H1 (cell line): ENCODE measurements at regions not wholly inside any gene's neighbourhood (a gene's known extent, or its start where the extent isn't known, plus 50 kb on each side); places are given as distances from the start of the nearest gene placed in this dataset.

ENCODE experiments used
- CTCF ChIA-PET: fragments of 300-600 bp; sonication (Branson Sonifier 250); formaldehyde crosslinking; loops from one replicate; lab custom pipeline; 2021; ENCODE audit not compliant: partially characterized antibody; lab: Charles Lee
- POLR2A ChIA-PET: fragments of 300-600 bp; sonication (Branson Sonifier 250); formaldehyde crosslinking; loops from one replicate; lab custom pipeline; 2021; ENCODE audit warnings: inconsistent platforms; ENCODE audit not compliant: partially characterized antibody; lab: Charles Lee
- DNase-seq, 2 experiments: peaks; one replicate each; pipeline versions ENCODE4 v3.0.0 to v3.0.0-alpha.2; 2010 to 2022; ENCODE audit warnings: low spot score in 2 of 2, low read depth in 1 of 2, mixed read lengths in 1 of 2
- FAIRE-seq: peaks from 2 replicates; lab custom pipeline; 2011; peaks lifted over from hg19 to GRCh38; lab: Jason Lieb, UNC
- H2AFZ ChIP-seq: 2 replicates; pipeline ENCODE4 v1.8.1; 2012; ENCODE audit warnings: low read length, inconsistent platforms
- H2AK5ac ChIP-seq: 2 replicates; pipeline ENCODE4 v1.6.1; 2013; ENCODE audit warnings: low read depth, low read length
- H2BK120ac ChIP-seq: replicated peaks from 2 replicates; pipeline ENCODE3; 2013; ENCODE audit warnings: low read depth, low read length, inconsistent platforms
- H2BK12ac ChIP-seq: 2 replicates; pipeline ENCODE4 v1.6.1; 2013; ENCODE audit warnings: low read depth, low read length
- H2BK15ac ChIP-seq: 2 replicates; pipeline ENCODE4 v1.6.1; 2013; ENCODE audit warnings: low read length
- H2BK20ac ChIP-seq: 2 replicates; pipeline ENCODE4 v1.6.1; 2013; ENCODE audit warnings: low read length
- H2BK5ac ChIP-seq: 2 replicates; pipeline ENCODE4 v1.6.1; 2013; ENCODE audit warnings: low read depth, low read length
- H3K14ac ChIP-seq: 2 replicates; pipeline ENCODE4 v1.6.1; 2013; ENCODE audit warnings: inconsistent platforms; ENCODE audit not compliant: insufficient read length
- H3K18ac ChIP-seq: 2 replicates; pipeline ENCODE4 v1.6.1; 2013; ENCODE audit warnings: low read length; ENCODE audit errors: extremely low read depth
- H3K23ac ChIP-seq: 2 replicates; pipeline ENCODE4 v1.6.1; 2013; ENCODE audit warnings: inconsistent platforms; ENCODE audit not compliant: insufficient read length
- H3K23me2 ChIP-seq: 2 replicates; pipeline ENCODE4 v1.6.1; 2013; ENCODE audit warnings: low read depth, low read length
- H3K27ac ChIP-seq: 2 replicates; pipeline ENCODE4 v1.6.1; 2011; ENCODE audit warnings: low read depth, low read length, inconsistent platforms
- H3K27me3 ChIP-seq, 4 experiments: replicated peaks in 1 of 4; 1 replicate in 1 of 4; 2 replicates in 3 of 4; pipeline versions ENCODE4 v1.6.1 to v1.8.1; 2011 to 2013; ENCODE audit warnings: low read length in 3 of 4, mild to moderate bottlenecking in 3 of 4, inconsistent platforms in 2 of 4, mixed read lengths in 2 of 4, moderate library complexity in 1 of 4; ENCODE audit not compliant: control insufficient read depth in 3 of 4, insufficient read depth in 3 of 4; ENCODE audit errors: extremely low read depth in 1 of 4
- H3K36me3 ChIP-seq, 4 experiments: 2 replicates each; pipeline versions ENCODE4 v1.6.1 to v1.8.1; 2011 to 2013; ENCODE audit warnings: mild to moderate bottlenecking in 4 of 4, low read length in 3 of 4, moderate library complexity in 2 of 4, control low read depth in 1 of 4, inconsistent platforms in 1 of 4; ENCODE audit not compliant: insufficient read depth in 4 of 4, control insufficient read depth in 2 of 4
- H3K4ac ChIP-seq: replicated peaks from 2 replicates; pipeline ENCODE3; 2013; ENCODE audit warnings: low read length, low read depth, mixed read lengths, inconsistent platforms; ENCODE audit not compliant: insufficient read length
- H3K4me1 ChIP-seq, 4 experiments: replicated peaks in 1 of 4; 1 replicate in 1 of 4; 2 replicates in 3 of 4; pipeline versions ENCODE4 v1.6.1 to v1.8.1; 2011 to 2013; ENCODE audit warnings: low read length in 3 of 4, inconsistent platforms in 2 of 4, mixed read lengths in 1 of 4; ENCODE audit not compliant: insufficient read depth in 4 of 4, control insufficient read depth in 3 of 4
- H3K4me2 ChIP-seq, 2 experiments: 2 replicates each; pipeline versions ENCODE4 v1.6.1 to v1.8.1; 2011 to 2013; ENCODE audit warnings: low read depth in 2 of 2, low read length in 2 of 2, control low read depth in 1 of 2, inconsistent platforms in 1 of 2, mild to moderate bottlenecking in 1 of 2; ENCODE audit not compliant: insufficient read depth in 1 of 2
- H3K4me3 ChIP-seq, 4 experiments: fragments of 200-600, 300-600 bp in 1 of 4; sonication (generic), shearing (Covaris generic), sonication (Bioruptor Twin) in 1 of 4; 2 replicates each; pipeline versions ENCODE4 v1.5.1 to v1.8.1; 2011 to 2016; ENCODE audit warnings: low read length in 4 of 4, low read depth in 3 of 4, control low read depth in 2 of 4, inconsistent platforms in 2 of 4, mild to moderate bottlenecking in 2 of 4, mixed read lengths in 1 of 4, moderate library complexity in 1 of 4; ENCODE audit not compliant: insufficient read depth in 2 of 4; ENCODE audit errors: extremely low read depth in 1 of 4
- H3K56ac ChIP-seq: replicated peaks from 2 replicates; pipeline ENCODE3; 2013; ENCODE audit warnings: low read depth, mild to moderate bottlenecking, mixed read lengths, low read length, inconsistent platforms; ENCODE audit not compliant: insufficient read length
- H3K79me1 ChIP-seq: 2 replicates; pipeline ENCODE4 v1.6.1; 2013; ENCODE audit warnings: low read depth, low read length, control low read depth
- H3K79me2 ChIP-seq, 2 experiments: 2 replicates each; pipeline versions ENCODE4 v1.6.1 to v1.8.1; 2012 to 2013; ENCODE audit warnings: low read length in 2 of 2, mild to moderate bottlenecking in 2 of 2, inconsistent platforms in 1 of 2; ENCODE audit not compliant: insufficient read depth in 2 of 2, control insufficient read depth in 1 of 2
- H3K9ac ChIP-seq, 4 experiments: replicated peaks in 1 of 4; 1 replicate in 1 of 4; 2 replicates in 3 of 4; pipeline versions ENCODE4 v1.6.1 to v1.8.1; 2011 to 2013; ENCODE audit warnings: low read depth in 3 of 4, low read length in 3 of 4, control low read depth in 2 of 4, mild to moderate bottlenecking in 2 of 4, moderate library complexity in 2 of 4, inconsistent platforms in 1 of 4; ENCODE audit errors: extremely low read depth in 1 of 4
- H3K9me3 ChIP-seq, 2 experiments: 2 replicates each; pipeline versions ENCODE4 v1.6.1 to v1.8.1; 2012 to 2013; ENCODE audit warnings: mild to moderate bottlenecking in 2 of 2, moderate library complexity in 2 of 2, control low read depth in 1 of 2, inconsistent platforms in 1 of 2, low read depth in 1 of 2, low read length in 1 of 2, mixed read lengths in 1 of 2; ENCODE audit not compliant: insufficient read depth in 2 of 2
- H4K20me1 ChIP-seq, 2 experiments: replicated peaks in 1 of 2; 2 replicates each; pipeline versions ENCODE3 to v1.8.1; 2011 to 2013; ENCODE audit warnings: inconsistent platforms in 2 of 2, low read length in 2 of 2, mild to moderate bottlenecking in 1 of 2; ENCODE audit not compliant: insufficient read depth in 2 of 2, control insufficient read depth in 1 of 2
- H4K5ac ChIP-seq: 2 replicates; pipeline ENCODE4 v1.6.1; 2013; ENCODE audit warnings: low read length, low read depth, mixed read lengths, inconsistent platforms; ENCODE audit not compliant: insufficient read length
- H4K8ac ChIP-seq: 2 replicates; pipeline ENCODE4 v1.8.0; 2013; ENCODE audit warnings: mild to moderate bottlenecking, moderate library complexity, low read length, inconsistent platforms; ENCODE audit not compliant: insufficient read depth; ENCODE audit errors: extremely low read depth
- H4K91ac ChIP-seq: replicated peaks from 2 replicates; pipeline ENCODE3; 2013; ENCODE audit warnings: low read length, mixed read lengths, inconsistent platforms; ENCODE audit not compliant: insufficient read length
- CBX5 ChIP-seq: fragments of 300-800, 300-1000 bp; sonication (generic); IDR thresholded peaks from 2 replicates; pipeline ENCODE4 v1.7.1; 2016; ENCODE audit warnings: antibody characterized with exemption, low read length, low read depth
- CBX8 ChIP-seq: fragments of 300-800, 300-1000 bp; sonication (generic); IDR thresholded peaks from 2 replicates; pipeline ENCODE4 v1.7.1; 2016; ENCODE audit warnings: low read depth, low read length, borderline replicate concordance
- HDAC2 ChIP-seq, 2 experiments: fragments of 300-600 bp in 1 of 2; sonication (generic) in 1 of 2; IDR thresholded peaks; 2 replicates each; pipeline ENCODE4 v1.6.1; 2011 to 2012; ENCODE audit warnings: low read depth in 2 of 2, low read length in 2 of 2, mild to moderate bottlenecking in 2 of 2, moderate library complexity in 2 of 2, borderline replicate concordance in 1 of 2, inconsistent platforms in 1 of 2
- JUN ChIP-seq: IDR thresholded peaks from 2 replicates; pipeline ENCODE4 v1.6.1; 2011; ENCODE audit warnings: low read depth, mild to moderate bottlenecking, improper control_type of control experiment, low read length
- KDM5A ChIP-seq: fragments of 200-600 bp; IDR thresholded peaks from 2 replicates; pipeline ENCODE4 v1.7.1; 2012; ENCODE audit warnings: mild to moderate bottlenecking, low read length, inconsistent platforms, mixed read lengths
- MAFK ChIP-seq: IDR thresholded peaks from 2 replicates; pipeline ENCODE4 v1.6.1; 2012; ENCODE audit warnings: low read depth, mild to moderate bottlenecking, improper control_type of control experiment, low read length
- MAX ChIP-seq: IDR thresholded peaks from 2 replicates; pipeline ENCODE4 v1.6.1; 2012; ENCODE audit warnings: inconsistent platforms
- NANOG ChIP-seq: IDR thresholded peaks from 2 replicates; pipeline ENCODE4 v1.6.1; 2011; ENCODE audit warnings: low read length, low read depth, mild to moderate bottlenecking, inconsistent platforms; ENCODE audit not compliant: insufficient read depth, poor library complexity, severe bottlenecking
- NRF1 ChIP-seq: IDR thresholded peaks from 2 replicates; pipeline ENCODE4 v1.6.1; 2011; ENCODE audit warnings: mild to moderate bottlenecking, low read depth, low read length, improper control_type of control experiment
- PHF8 ChIP-seq: fragments of 200-600 bp; sonication (generic); conservative IDR thresholded peaks from 2 replicates; pipeline ENCODE4 v1.7.1; 2012; ENCODE audit warnings: low read depth, mild to moderate bottlenecking, inconsistent platforms, low read length, moderate library complexity
- POU5F1 ChIP-seq: IDR thresholded peaks from 2 replicates; pipeline ENCODE4 v1.6.1; 2011; ENCODE audit warnings: low read depth, mild to moderate bottlenecking, low read length, moderate library complexity
- RXRA ChIP-seq: IDR thresholded peaks from 2 replicates; pipeline ENCODE4 v1.6.1; 2011; ENCODE audit warnings: low read depth, mild to moderate bottlenecking, low read length, moderate library complexity; ENCODE audit not compliant: insufficient read depth
- SP4 ChIP-seq: IDR thresholded peaks from 2 replicates; pipeline ENCODE4 v1.6.1; 2012; ENCODE audit warnings: low read length, inconsistent platforms
- TAF1 ChIP-seq: IDR thresholded peaks from 2 replicates; pipeline ENCODE4 v1.6.1; 2011; ENCODE audit warnings: mild to moderate bottlenecking, low read depth, low read length
- WGBS, 2 experiments: shearing (Covaris generic) in 1 of 2; methylation state at CpG; one replicate each; pipeline versions ENCODE4 v1.1.6 to v1.1.7; 2013 to 2015; ENCODE audit warnings: low lambda C conversion rate in 2 of 2, mixed read lengths in 2 of 2, inconsistent platforms in 1 of 2, low coverage in 1 of 2, missing lambda C conversion rate in 1 of 2; ENCODE audit not compliant: insufficient replicate concordance in 2 of 2, insufficient coverage in 1 of 2, insufficient read length in 1 of 2; ENCODE audit errors: extremely low coverage in 1 of 2, missing lambda C conversion rate in 1 of 2; 5-methylcytosine and 5-hydroxymethylcytosine counted together

GRCh38 chr2:129866391-129866790 lies 113.1 kb upstream of the RAB6C start:
- H3K27ac ChIP-seq: no peak overlapping the region
- CTCF ChIA-PET: interaction anchor here (0.7 kb wide), 1 partner anchor 10 kb away, joined by 3 read pairs; no protein-coding TSS in a partner anchor

More at GRCh38 chr2:129866391-129866790, 113.1 kb upstream of the RAB6C start:
- no peak overlapping the region for H2BK20ac ChIP-seq
- WGBS, 2 experiments: 100% methylated on average over 3 of the region's 3 CpGs; no CpG with 5 or more reads in 1 of the 2 experiments
- H3K18ac ChIP-seq: no peak overlapping the region
- H2BK15ac ChIP-seq: no peak overlapping the region
- H3K79me1 ChIP-seq: no peaks in the 10 kb centered on the region; the same call in 1 of the 2 replicates
- H3K4me1 ChIP-seq: peaks cover 0 to 6% (median 0%) of the 10 kb centered on the region in 4 experiments; a peak in 2 of 7 replicates
- no peak overlapping the region for H3K56ac ChIP-seq
- H3K14ac ChIP-seq: no peak overlapping the region
- POLR2A ChIA-PET: no interaction called here
- DNase-seq: no peak
- H2AFZ ChIP-seq: no peak overlapping the region
- no peaks in the 10 kb centered on the region for H3K27me3 ChIP-seq
- H4K8ac ChIP-seq: no peak overlapping the region
- no peak overlapping the region for H3K4me2 ChIP-seq
- no peak overlapping the region for H3K4me3 ChIP-seq
- no peaks in the 10 kb centered on the region for H4K20me1 ChIP-seq
- H4K5ac ChIP-seq: no peak overlapping the region
- no peak for TF ChIP-seq KDM5A
- no peak for TF ChIP-seq SP4
- no peak for TF ChIP-seq MAFK
- TF ChIP-seq PHF8: no peak
- no peak for TF ChIP-seq CBX8
- no peak for TF ChIP-seq POU5F1
- TF ChIP-seq NANOG: no peak
- TF ChIP-seq TAF1: no peak
- TF ChIP-seq NRF1: no peak
- TF ChIP-seq JUN: no peak
- no peak for TF ChIP-seq RXRA
- TF ChIP-seq CBX5: no peak
- no peak for TF ChIP-seq MAX
- no peak for TF ChIP-seq HDAC2 (IDR thresholded peaks at IDR 0.05; ENCODE audit: borderline replicate concordance in 1 of 2, low read depth in 2 of 2, low read length in 2 of 2)
- H2BK5ac ChIP-seq: no peak overlapping the region
- H3K9ac ChIP-seq: no peak overlapping the region
- no peaks in the 10 kb centered on the region for H3K36me3 ChIP-seq
- H4K91ac ChIP-seq: no peak overlapping the region
- no peak for FAIRE-seq
- H3K4ac ChIP-seq: no peak overlapping the region
- no peak overlapping the region for H2AK5ac ChIP-seq
- H3K79me2 ChIP-seq: no peaks in the 10 kb centered on the region
- H2BK12ac ChIP-seq: no peak overlapping the region
- no peak overlapping the region for H3K23ac ChIP-seq
- no peaks in the 10 kb centered on the region for H3K9me3 ChIP-seq
- H2BK120ac ChIP-seq: no peak overlapping the region
- 0 out of 2 replicates have a peak, but pooled peaks cover 1% of the 10 kb centered on the region for H3K23me2 ChIP-seq
